HEK293 (cell line): ENCODE measurements at regions not wholly inside any gene's neighbourhood (a gene's known extent, or its start where the extent isn't known, plus 50 kb on each side); places are given as distances from the start of the nearest gene placed in this dataset.

Experiments used
- CTCF ChIA-PET: fragments of 350-600 bp; formaldehyde crosslinking; extraction: SDS; loops from one replicate; lab custom pipeline; 2021; ENCODE audit warnings: antibody characterized with exemption; lab: Yijun Ruan, JAX
- POLR2A ChIA-PET: fragments of 300-600 bp; formaldehyde crosslinking; extraction: SDS; loops from one replicate; lab custom pipeline; 2020; ENCODE audit warnings: antibody characterized with exemption, inconsistent platforms; lab: Yijun Ruan, JAX
- H3K27ac ChIP-seq: fragments of 200-500 bp; sonication (Bioruptor generic); 2 replicates; pipeline ENCODE4 v1.5.1; 2014; ENCODE audit warnings: low read depth, low read length, control low read depth, inconsistent platforms; ENCODE audit errors: extremely low read depth
- H3K36me3 ChIP-seq, 2 experiments: fragments of 200-500 bp in 1 of 2; sonication (Bioruptor generic) in 1 of 2; 1 replicate in 1 of 2; 2 replicates in 1 of 2; pipeline ENCODE4 v1.5.1; 2014 to 2017; ENCODE audit warnings: inconsistent platforms in 2 of 2, low read length in 2 of 2; ENCODE audit not compliant: control insufficient read depth in 2 of 2, insufficient read depth in 1 of 2
- H3K4me1 ChIP-seq: fragments of 200-500 bp; sonication (Bioruptor generic); 2 replicates; pipeline ENCODE4 v1.5.1; 2014; ENCODE audit warnings: mild to moderate bottlenecking, low read length, inconsistent platforms; ENCODE audit not compliant: control insufficient read depth, insufficient read depth
- H3K4me3 ChIP-seq: 2 replicates; pipeline ENCODE4 v1.5.1; 2011; ENCODE audit warnings: low read depth, mild to moderate bottlenecking, control low read depth, low read length, moderate library complexity
- H3K9me3 ChIP-seq: fragments of 200-500 bp; sonication (Bioruptor generic); 2 replicates; pipeline ENCODE4 v1.5.1; 2014; ENCODE audit warnings: low read depth, low read length, inconsistent platforms; ENCODE audit not compliant: control insufficient read depth, insufficient read depth
- BCL11B ChIP-seq: fragments of 450-650 bp; formaldehyde crosslinking; IDR thresholded peaks from 2 replicates; pipeline ENCODE4 v1.5.1; 2016; ENCODE audit warnings: low read depth, missing biosample characterization, missing genetic modification characterization
- KLF8 ChIP-seq: fragments of 450-650 bp; formaldehyde crosslinking; IDR thresholded peaks from 2 replicates; pipeline ENCODE4 v1.5.1; 2016; ENCODE audit warnings: missing biosample characterization, missing genetic modification characterization
- OSR2 ChIP-seq: fragments of 450-650 bp; formaldehyde crosslinking; IDR thresholded peaks from 2 replicates; pipeline ENCODE4 v1.5.1; 2016; ENCODE audit warnings: missing biosample characterization, missing genetic modification characterization
- SALL2 ChIP-seq: fragments of 450-650 bp; formaldehyde crosslinking; IDR thresholded peaks from 2 replicates; pipeline ENCODE4 v1.5.0; 2017; ENCODE audit warnings: missing biosample characterization, mild to moderate bottlenecking, missing genetic modification characterization, borderline replicate concordance
- SP2 ChIP-seq: fragments of 450-650 bp; formaldehyde crosslinking; IDR thresholded peaks from 2 replicates; pipeline ENCODE4 v1.5.1; 2016; ENCODE audit warnings: missing biosample characterization, missing genetic modification characterization
- ZBTB8A ChIP-seq: fragments of 450-650 bp; formaldehyde crosslinking; IDR thresholded peaks from 2 replicates; pipeline ENCODE4 v1.5.1; 2016; ENCODE audit warnings: missing biosample characterization, missing genetic modification characterization
- ZEB2 ChIP-seq: fragments of 450-650 bp; formaldehyde crosslinking; IDR thresholded peaks from 2 replicates; pipeline ENCODE4 v1.5.1; 2016; ENCODE audit warnings: missing biosample characterization, missing genetic modification characterization
- ZFP3 ChIP-seq: fragments of 450-650 bp; formaldehyde crosslinking; IDR thresholded peaks from 2 replicates; pipeline ENCODE4 v1.5.1; 2016; ENCODE audit warnings: low read depth, missing biosample characterization, missing genetic modification characterization
- ZNF10 ChIP-seq: fragments of 450-650 bp; formaldehyde crosslinking; IDR thresholded peaks from 2 replicates; pipeline ENCODE4 v1.5.1; 2017; ENCODE audit warnings: missing biosample characterization, missing genetic modification characterization
- ZNF114 ChIP-seq: fragments of 450-650 bp; formaldehyde crosslinking; IDR thresholded peaks from 2 replicates; pipeline ENCODE4 v1.5.0; 2017; ENCODE audit warnings: missing biosample characterization, missing genetic modification characterization
- ZNF121 ChIP-seq: fragments of 450-650 bp; formaldehyde crosslinking; IDR thresholded peaks from 2 replicates; pipeline ENCODE4 v1.5.1; 2016; ENCODE audit warnings: missing biosample characterization, missing genetic modification characterization
- ZNF146 ChIP-seq: fragments of 450-650 bp; formaldehyde crosslinking; IDR thresholded peaks from 2 replicates; pipeline ENCODE4 v1.5.1; 2016; ENCODE audit warnings: missing biosample characterization, missing genetic modification characterization
- ZNF155 ChIP-seq: fragments of 450-650 bp; formaldehyde crosslinking; IDR thresholded peaks from 2 replicates; pipeline ENCODE4 v1.5.1; 2016; ENCODE audit warnings: missing biosample characterization, missing genetic modification characterization
- ZNF175 ChIP-seq: fragments of 450-650 bp; formaldehyde crosslinking; IDR thresholded peaks from 2 replicates; pipeline ENCODE4 v1.5.1; 2016; ENCODE audit warnings: missing biosample characterization, missing genetic modification characterization
- ZNF2 ChIP-seq: fragments of 450-650 bp; formaldehyde crosslinking; IDR thresholded peaks from 2 replicates; pipeline ENCODE4 v1.5.1; 2016; ENCODE audit warnings: missing biosample characterization, missing genetic modification characterization
- ZNF394 ChIP-seq: fragments of 450-650 bp; formaldehyde crosslinking; IDR thresholded peaks from 2 replicates; pipeline ENCODE4 v1.5.1; 2016; ENCODE audit warnings: missing biosample characterization, missing genetic modification characterization, mild to moderate bottlenecking, moderate library complexity, borderline replicate concordance
- ZNF529 ChIP-seq: fragments of 450-650 bp; formaldehyde crosslinking; IDR thresholded peaks from 2 replicates; pipeline ENCODE4 v1.5.1; 2017; ENCODE audit warnings: missing genetic modification characterization, missing biosample characterization; ENCODE audit not compliant: insufficient replicate concordance
- ZNF558 ChIP-seq: fragments of 450-650 bp; formaldehyde crosslinking; IDR thresholded peaks from 2 replicates; pipeline ENCODE4 v1.5.1; 2016; ENCODE audit warnings: missing biosample characterization, missing genetic modification characterization
- ZNF585B ChIP-seq: fragments of 450-650 bp; formaldehyde crosslinking; IDR thresholded peaks from 2 replicates; pipeline ENCODE4 v1.5.1; 2016; ENCODE audit warnings: missing biosample characterization, missing genetic modification characterization
- ZNF660 ChIP-seq: fragments of 450-650 bp; IDR thresholded peaks from 2 replicates; pipeline ENCODE4 v1.5.1; 2018; ENCODE audit warnings: missing biosample characterization, mild to moderate bottlenecking, missing genetic modification characterization
- TF ChIP-seq, protein P1 (sequence below): fragments of 450-650 bp; formaldehyde crosslinking; IDR thresholded peaks from 2 replicates; pipeline ENCODE4 v1.5.1; 2016; ENCODE audit warnings: missing biosample characterization, missing genetic modification characterization
- TF ChIP-seq, protein P2 (sequence below): fragments of 450-650 bp; formaldehyde crosslinking; IDR thresholded peaks from 2 replicates; pipeline ENCODE4 v1.5.1; 2016; ENCODE audit warnings: missing biosample characterization, missing genetic modification characterization
- TF ChIP-seq, protein P3 (sequence below): fragments of 450-650 bp; formaldehyde crosslinking; conservative IDR thresholded peaks from 2 replicates; pipeline ENCODE4 v1.5.1; 2016; ENCODE audit warnings: low read depth, missing biosample characterization, missing genetic modification characterization
- TF ChIP-seq, protein P4 (sequence below): fragments of 450-650 bp; formaldehyde crosslinking; IDR thresholded peaks from 2 replicates; pipeline ENCODE4 v1.5.1; 2017; ENCODE audit warnings: missing biosample characterization, missing genetic modification characterization
- TF ChIP-seq, protein P5 (sequence below): fragments of 450-650 bp; formaldehyde crosslinking; IDR thresholded peaks from 2 replicates; pipeline ENCODE4 v1.5.1; 2016; ENCODE audit warnings: missing biosample characterization, missing genetic modification characterization

DNA sequence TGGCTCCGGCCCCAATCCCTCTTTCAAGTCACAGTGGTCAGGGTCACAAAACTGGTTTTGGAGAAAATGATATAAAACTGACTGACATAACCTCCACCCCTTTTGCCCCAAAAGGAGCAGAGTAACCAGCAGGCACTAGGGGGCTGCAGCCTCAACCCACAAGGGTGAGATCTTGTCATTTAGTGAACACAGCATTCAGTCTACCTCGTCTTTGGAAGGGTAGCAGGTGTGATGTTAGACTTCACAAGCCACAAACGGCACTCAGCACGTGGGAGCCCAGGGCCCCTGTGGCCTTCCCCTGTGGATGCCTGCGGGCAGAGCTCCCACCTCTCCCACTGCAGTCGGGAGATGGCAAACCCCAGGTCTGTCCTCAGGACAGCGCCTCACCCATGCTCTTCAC, 372.1 kb upstream of the MYT1L start:
- ChIA-PET POLR2A (no interaction called here), CTCF (no interaction called here)
- Histone ChIP-seq H3K4me1 (no peaks in the 10 kb centered on the region), H3K27ac (no peak overlapping the region), H3K36me3 (no peaks in the 10 kb centered on the region), H3K4me3 (no peak overlapping the region), H3K9me3 (no peaks in the 10 kb centered on the region)
- TF ChIP-seq SP2 (tag by site-specific recombination): no peak
- no peak for TF ChIP-seq ZEB2 (tag by site-specific recombination)
- TF ChIP-seq, protein P1, sequence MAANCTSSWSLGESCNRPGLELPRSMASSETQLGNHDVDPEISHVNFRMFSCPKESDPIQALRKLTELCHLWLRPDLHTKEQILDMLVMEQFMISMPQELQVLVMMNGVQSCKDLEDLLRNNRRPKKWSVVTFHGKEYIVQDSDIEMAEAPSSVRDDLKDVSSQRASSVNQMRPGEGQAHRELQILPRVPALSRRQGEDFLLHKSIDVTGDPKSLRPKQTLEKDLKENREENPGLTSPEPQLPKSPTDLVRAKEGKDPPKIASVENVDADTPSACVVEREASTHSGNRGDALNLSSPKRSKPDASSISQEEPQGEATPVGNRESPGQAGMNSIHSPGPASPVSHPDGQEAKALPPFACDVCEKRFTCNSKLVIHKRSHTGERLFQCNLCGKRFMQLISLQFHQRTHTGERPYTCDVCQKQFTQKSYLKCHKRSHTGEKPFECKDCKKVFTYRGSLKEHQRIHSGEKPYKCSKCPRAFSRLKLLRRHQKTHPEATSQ (tag by site-specific recombination): no peak
- TF ChIP-seq ZNF660 (tag by site-specific recombination): no peak
- TF ChIP-seq ZNF585B (tag by site-specific recombination): no peak

DNA sequence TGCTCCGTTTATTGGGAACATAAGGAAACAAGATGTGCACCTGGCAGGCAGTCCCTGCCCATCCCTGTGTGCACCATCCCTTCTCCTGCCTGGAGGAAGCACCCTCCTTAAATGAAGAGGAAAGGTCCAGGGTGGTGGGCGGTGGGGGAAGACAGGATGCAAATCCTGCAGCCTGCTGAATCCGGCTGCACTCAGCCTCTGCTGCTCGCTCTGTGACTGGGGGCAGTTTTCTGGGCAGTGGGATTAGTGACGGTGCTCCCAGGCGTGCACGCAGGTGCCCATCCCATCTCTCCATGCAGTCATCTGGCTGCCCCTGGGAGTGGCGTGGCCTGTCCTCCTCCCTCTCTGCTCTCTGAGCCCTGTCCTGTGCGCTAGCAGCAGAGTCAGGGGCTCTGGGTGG, 371.3 kb upstream of the MYT1L start:
- no peak for TF ChIP-seq ZNF2 (tag by site-specific recombination)
- TF ChIP-seq ZEB2 (tag by site-specific recombination): no peak
- TF ChIP-seq ZNF121 (tag by site-specific recombination): no peak
- TF ChIP-seq ZNF558: no peak
- TF ChIP-seq ZNF146 (tag by site-specific recombination): no peak
- TF ChIP-seq, protein P2, sequence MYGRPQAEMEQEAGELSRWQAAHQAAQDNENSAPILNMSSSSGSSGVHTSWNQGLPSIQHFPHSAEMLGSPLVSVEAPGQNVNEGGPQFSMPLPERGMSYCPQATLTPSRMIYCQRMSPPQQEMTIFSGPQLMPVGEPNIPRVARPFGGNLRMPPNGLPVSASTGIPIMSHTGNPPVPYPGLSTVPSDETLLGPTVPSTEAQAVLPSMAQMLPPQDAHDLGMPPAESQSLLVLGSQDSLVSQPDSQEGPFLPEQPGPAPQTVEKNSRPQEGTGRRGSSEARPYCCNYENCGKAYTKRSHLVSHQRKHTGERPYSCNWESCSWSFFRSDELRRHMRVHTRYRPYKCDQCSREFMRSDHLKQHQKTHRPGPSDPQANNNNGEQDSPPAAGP (tag by site-specific recombination): no peak
- no peaks in the 10 kb centered on the region for H3K4me1 ChIP-seq
- no peak overlapping the region for H3K27ac ChIP-seq
- no peaks in the 10 kb centered on the region for H3K9me3 ChIP-seq
- ChIA-PET POLR2A (no interaction called here), CTCF (no interaction called here)
- H3K4me3 ChIP-seq: no peak overlapping the region
- no peaks in the 10 kb centered on the region for H3K36me3 ChIP-seq

DNA sequence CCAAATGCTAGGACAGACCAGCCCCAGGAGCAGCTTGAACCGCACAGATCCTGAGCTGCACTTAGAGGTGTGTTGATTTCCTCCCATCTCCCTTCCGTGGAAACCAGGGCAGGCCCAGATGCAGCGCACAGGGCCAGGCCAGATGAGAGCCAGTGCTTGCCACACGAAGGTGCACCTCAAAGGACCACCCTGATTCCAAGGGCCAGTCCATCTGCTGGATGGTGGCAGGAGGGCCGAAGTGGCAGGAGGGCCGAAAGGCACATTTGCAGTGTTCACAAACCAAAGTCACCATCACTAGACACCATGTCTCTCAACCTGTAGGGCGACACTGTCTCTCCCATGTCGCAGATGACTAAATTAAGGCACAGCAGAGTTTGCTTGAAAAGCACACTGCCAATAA, 370.7 kb upstream of the MYT1L start:
- H3K36me3 ChIP-seq: no peaks in the 10 kb centered on the region
- no peak overlapping the region for H3K4me3 ChIP-seq
- no peak overlapping the region for H3K27ac ChIP-seq
- H3K4me1 ChIP-seq: no peaks in the 10 kb centered on the region
- POLR2A ChIA-PET: no interaction called here
- CTCF ChIA-PET: interaction anchor here (1.0 kb wide), 1 partner anchor 114 kb away, joined by 5 read pairs; no protein-coding TSS in a partner anchor
- H3K9me3 ChIP-seq: no peaks in the 10 kb centered on the region
- TF ChIP-seq, protein P3, sequence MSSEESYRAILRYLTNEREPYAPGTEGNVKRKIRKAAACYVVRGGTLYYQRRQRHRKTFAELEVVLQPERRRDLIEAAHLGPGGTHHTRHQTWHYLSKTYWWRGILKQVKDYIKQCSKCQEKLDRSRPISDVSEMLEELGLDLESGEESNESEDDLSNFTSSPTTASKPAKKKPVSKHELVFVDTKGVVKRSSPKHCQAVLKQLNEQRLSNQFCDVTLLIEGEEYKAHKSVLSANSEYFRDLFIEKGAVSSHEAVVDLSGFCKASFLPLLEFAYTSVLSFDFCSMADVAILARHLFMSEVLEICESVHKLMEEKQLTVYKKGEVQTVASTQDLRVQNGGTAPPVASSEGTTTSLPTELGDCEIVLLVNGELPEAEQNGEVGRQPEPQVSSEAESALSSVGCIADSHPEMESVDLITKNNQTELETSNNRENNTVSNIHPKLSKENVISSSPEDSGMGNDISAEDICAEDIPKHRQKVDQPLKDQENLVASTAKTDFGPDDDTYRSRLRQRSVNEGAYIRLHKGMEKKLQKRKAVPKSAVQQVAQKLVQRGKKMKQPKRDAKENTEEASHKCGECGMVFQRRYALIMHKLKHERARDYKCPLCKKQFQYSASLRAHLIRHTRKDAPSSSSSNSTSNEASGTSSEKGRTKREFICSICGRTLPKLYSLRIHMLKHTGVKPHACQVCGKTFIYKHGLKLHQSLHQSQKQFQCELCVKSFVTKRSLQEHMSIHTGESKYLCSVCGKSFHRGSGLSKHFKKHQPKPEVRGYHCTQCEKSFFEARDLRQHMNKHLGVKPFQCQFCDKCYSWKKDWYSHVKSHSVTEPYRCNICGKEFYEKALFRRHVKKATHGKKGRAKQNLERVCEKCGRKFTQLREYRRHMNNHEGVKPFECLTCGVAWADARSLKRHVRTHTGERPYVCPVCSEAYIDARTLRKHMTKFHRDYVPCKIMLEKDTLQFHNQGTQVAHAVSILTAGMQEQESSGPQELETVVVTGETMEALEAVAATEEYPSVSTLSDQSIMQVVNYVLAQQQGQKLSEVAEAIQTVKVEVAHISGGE: no peak
- TF ChIP-seq ZNF529: no peak
- TF ChIP-seq BCL11B: no peak
- no peak for TF ChIP-seq ZNF394 (tag by site-specific recombination)
- TF ChIP-seq SALL2 (tag by site-specific recombination): no peak
- no peak for TF ChIP-seq OSR2 (tag by site-specific recombination)
- TF ChIP-seq, protein P4, sequence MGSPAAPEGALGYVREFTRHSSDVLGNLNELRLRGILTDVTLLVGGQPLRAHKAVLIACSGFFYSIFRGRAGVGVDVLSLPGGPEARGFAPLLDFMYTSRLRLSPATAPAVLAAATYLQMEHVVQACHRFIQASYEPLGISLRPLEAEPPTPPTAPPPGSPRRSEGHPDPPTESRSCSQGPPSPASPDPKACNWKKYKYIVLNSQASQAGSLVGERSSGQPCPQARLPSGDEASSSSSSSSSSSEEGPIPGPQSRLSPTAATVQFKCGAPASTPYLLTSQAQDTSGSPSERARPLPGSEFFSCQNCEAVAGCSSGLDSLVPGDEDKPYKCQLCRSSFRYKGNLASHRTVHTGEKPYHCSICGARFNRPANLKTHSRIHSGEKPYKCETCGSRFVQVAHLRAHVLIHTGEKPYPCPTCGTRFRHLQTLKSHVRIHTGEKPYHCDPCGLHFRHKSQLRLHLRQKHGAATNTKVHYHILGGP: no peak
- no peak for TF ChIP-seq ZNF114 (tag by site-specific recombination)
- TF ChIP-seq KLF8 (tag by site-specific recombination): no peak
- TF ChIP-seq, protein P5, sequence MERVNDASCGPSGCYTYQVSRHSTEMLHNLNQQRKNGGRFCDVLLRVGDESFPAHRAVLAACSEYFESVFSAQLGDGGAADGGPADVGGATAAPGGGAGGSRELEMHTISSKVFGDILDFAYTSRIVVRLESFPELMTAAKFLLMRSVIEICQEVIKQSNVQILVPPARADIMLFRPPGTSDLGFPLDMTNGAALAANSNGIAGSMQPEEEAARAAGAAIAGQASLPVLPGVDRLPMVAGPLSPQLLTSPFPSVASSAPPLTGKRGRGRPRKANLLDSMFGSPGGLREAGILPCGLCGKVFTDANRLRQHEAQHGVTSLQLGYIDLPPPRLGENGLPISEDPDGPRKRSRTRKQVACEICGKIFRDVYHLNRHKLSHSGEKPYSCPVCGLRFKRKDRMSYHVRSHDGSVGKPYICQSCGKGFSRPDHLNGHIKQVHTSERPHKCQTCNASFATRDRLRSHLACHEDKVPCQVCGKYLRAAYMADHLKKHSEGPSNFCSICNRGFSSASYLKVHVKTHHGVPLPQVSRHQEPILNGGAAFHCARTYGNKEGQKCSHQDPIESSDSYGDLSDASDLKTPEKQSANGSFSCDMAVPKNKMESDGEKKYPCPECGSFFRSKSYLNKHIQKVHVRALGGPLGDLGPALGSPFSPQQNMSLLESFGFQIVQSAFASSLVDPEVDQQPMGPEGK (tag by site-specific recombination): no peak
- no peak for TF ChIP-seq ZNF175 (tag by site-specific recombination)
- TF ChIP-seq ZFP3 (tag by site-specific recombination): no peak
- TF ChIP-seq ZNF155 (tag by site-specific recombination): no peak
- TF ChIP-seq ZBTB8A (tag by site-specific recombination): no peak
- no peak for TF ChIP-seq ZNF10 (tag by site-specific recombination)
